IgD-negative memory B cell (primary cell): ENCODE measurements at regions not wholly inside any gene's neighbourhood (a gene's known extent, or its start where the extent isn't known, plus 50 kb on each side); places are given as distances from the start of the nearest gene placed in this dataset.

Experiments
- H3K27ac Mint-ChIP-seq, 3 donors: one replicate each; pipeline ENCODE4 v1.8.0; 2020 to 2022; ENCODE audit warnings: mild to moderate bottlenecking in 3 of 3, mixed read lengths in 3 of 3, moderate library complexity in 1 of 3
- H3K27me3 Mint-ChIP-seq: one replicate; pipeline ENCODE4 v1.8.0; 2021; ENCODE audit warnings: mixed read lengths
- H3K36me3 Mint-ChIP-seq: one replicate; pipeline ENCODE4 v1.8.0; 2020; ENCODE audit warnings: mild to moderate bottlenecking, mixed read lengths
- H3K4me1 Mint-ChIP-seq, 3 donors: one replicate each; pipeline ENCODE4 v1.8.0; 2020 to 2022; ENCODE audit warnings: mixed read lengths in 3 of 3, mild to moderate bottlenecking in 1 of 3
- H3K4me3 Mint-ChIP-seq, 4 donors: one replicate each; pipeline ENCODE4 v1.8.0; 2020 to 2022; ENCODE audit warnings: mild to moderate bottlenecking in 4 of 4, mixed read lengths in 4 of 4, moderate library complexity in 3 of 4
- H3K9me3 Mint-ChIP-seq, 3 donors: one replicate each; pipeline ENCODE4 v1.8.0; 2020 to 2021; ENCODE audit warnings: mixed read lengths in 3 of 3, mild to moderate bottlenecking in 1 of 3

DNA sequence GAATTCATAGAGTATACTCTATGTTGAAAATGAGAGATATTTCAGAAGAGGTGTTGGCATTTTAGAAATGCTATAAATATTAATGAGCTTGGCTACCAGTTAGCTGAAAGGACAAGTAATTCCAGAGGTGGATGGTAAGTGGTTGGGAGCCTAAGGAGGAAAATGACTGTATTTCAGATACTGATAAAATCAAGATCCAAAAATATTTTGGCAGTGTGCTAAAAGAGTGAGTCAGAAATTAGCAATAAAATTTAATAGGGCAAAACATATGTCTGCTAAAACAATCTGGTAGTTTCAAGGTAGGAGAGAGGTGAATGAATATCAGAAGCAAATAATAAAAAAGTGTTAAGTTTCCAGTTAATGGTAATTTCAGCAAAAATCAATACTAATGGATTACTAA is 1287.9 kb downstream of the CDH8 start:
- H3K27ac Mint-ChIP-seq = no peak overlapping the region
- no peaks in the 10 kb centered on the region for H3K27me3 Mint-ChIP-seq
- no peaks in the 10 kb centered on the region for H3K4me1 Mint-ChIP-seq
- peaks cover 4 to 17% (median 5%) of the 10 kb centered on the region in 3 donors for H3K9me3 Mint-ChIP-seq
- no peak overlapping the region for H3K4me3 Mint-ChIP-seq
- H3K36me3 Mint-ChIP-seq = no peaks in the 10 kb centered on the region

DNA sequence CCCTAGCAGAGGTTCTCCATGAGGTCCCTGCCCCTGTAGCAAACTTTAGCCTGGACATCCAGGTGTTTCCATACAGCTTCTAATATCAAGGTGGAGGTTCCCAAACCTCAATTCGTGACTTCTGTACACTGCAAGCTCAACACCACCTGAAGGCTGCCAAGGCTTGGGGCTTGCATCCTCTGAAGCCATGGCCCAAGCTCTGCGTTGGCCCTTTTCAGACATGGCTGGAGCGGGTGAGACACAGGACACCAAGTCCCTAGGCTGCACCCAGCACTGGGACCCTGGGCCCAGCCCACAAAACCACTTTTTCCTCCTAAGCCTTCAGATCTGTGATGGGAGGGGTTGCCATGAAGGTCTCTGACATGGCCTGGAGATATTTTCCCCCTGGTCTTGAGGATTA is 1292.0 kb downstream of the CDH8 start:
- H3K27ac Mint-ChIP-seq = no peak overlapping the region
- H3K4me3 Mint-ChIP-seq = no peak overlapping the region
- H3K36me3 Mint-ChIP-seq = no peaks in the 10 kb centered on the region
- no peaks in the 10 kb centered on the region for H3K4me1 Mint-ChIP-seq
- H3K9me3 Mint-ChIP-seq = peaks cover 4 to 20% (median 4%) of the 10 kb centered on the region in 3 donors
- no peaks in the 10 kb centered on the region for H3K27me3 Mint-ChIP-seq

DNA sequence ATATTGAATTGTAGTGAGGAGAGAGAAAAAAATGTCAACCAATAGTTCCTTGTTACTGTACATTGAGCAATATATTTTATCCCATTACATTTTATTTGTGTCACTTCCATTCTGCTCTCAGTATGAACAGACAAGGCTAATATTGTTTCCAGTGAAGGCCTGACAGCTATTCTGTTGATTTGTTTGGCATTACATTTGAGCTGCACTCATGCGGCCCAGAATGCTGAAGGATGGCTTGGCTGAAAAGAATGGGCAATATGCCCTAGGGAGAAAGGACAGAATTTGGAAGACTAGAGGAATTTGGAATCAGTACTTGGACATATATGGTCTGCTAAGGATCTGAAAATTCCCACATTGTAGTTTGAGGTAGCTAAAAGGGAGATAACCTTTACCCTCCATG is 1294.4 kb downstream of the CDH8 start:
- Mint-ChIP-seq H3K36me3 (no peaks in the 10 kb centered on the region), H3K9me3 (peaks cover 4 to 10% (median 4%) of the 10 kb centered on the region in 3 donors), H3K27me3 (no peaks in the 10 kb centered on the region)

DNA sequence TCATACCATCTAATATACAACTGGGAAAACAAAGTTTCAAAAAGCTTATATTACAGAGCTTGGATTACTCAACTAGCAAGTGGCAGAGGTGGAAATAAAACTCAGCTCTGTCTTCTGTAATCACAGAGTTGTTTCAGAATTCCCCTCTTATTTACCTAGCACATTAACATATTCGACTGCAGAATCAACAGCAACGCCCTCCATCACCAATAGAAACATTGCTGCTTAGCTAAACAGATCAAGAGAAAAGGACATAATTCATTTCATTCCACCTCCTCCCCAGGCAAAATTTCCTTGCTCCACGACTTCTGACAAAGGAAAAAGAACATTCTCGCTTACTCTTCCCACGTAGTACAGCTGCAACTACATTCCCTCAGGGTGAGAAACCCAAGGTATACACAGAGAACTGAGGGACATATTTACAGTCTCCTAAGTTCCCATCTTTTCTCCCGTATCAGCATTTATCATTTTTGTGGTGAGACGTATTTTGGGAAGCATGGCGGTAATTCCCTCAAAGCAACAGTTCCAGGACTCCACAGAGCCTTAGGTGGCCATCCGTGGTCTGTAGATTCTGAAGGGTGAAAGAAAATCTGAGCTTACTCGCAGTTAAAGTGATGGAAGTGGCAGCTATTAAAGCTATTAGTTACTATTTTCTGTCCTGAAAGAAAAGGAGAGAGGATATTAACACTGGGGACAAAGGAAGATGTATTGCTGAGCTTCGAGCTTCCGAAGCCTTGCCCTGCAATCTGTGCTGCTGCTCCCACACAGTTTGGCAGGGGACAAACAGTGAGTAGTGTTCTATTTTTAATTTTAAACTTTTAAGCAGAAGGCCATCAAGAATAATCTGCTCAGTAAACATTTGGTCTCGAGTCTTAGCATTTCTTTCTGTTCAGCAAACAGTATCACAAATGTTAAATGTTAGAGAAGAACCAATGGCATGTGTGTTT is 1296.2 kb downstream of the CDH8 start:
- Mint-ChIP-seq H3K4me1 (no peaks in the 10 kb centered on the region), H3K27ac (no peak overlapping the region), H3K9me3 (peaks cover 2 to 10% (median 6%) of the 10 kb centered on the region in 3 donors), H3K36me3 (no peaks in the 10 kb centered on the region), H3K27me3 (no peaks in the 10 kb centered on the region), H3K4me3 (no peak overlapping the region)

More for the DNA sequence above, 1294.4 kb downstream of the CDH8 start:
- Mint-ChIP-seq H3K27ac (no peak overlapping the region), H3K4me1 (no peaks in the 10 kb centered on the region), H3K4me3 (no peak overlapping the region)

DNA sequence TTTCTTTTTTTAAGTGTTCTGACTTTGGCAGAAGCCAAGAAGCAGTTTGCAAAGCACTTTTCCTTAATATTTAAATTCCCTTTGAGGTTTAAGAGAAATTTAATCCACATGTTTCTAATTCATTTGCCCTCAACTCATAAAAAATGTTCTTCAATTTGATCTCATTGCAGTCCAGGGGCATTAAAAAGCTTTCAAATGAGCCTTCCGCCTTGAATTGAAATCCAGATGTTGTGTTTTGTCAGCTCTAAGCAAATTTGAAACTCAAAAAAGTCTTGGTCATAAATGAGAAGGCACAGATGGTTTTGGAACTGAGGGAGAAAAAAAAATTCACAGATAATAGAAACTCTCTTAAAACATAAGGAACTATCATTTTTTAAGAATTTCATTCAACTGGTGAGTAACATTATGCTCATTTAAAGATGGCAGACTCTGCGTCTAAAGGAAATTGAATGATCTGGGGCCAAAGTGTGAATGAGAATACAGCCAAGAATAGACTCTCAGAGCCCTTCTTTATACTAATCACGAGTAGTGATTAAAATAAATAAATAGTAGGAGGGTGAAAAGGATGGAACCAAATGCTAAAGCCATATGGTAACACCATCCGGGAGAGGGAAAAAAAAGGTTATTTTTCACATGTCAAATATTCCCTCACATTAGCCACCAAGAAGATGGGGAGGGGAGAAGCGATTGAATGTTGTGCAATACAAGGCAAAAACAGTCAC is 1304.7 kb downstream of the CDH8 start:
- H3K27me3 Mint-ChIP-seq = no peaks in the 10 kb centered on the region
- H3K9me3 Mint-ChIP-seq = peaks cover 2 to 5% (median 3%) of the 10 kb centered on the region in 3 donors
- no peak overlapping the region for H3K27ac Mint-ChIP-seq
- no peaks in the 10 kb centered on the region for H3K36me3 Mint-ChIP-seq
- no peak overlapping the region for H3K4me3 Mint-ChIP-seq
- no peaks in the 10 kb centered on the region for H3K4me1 Mint-ChIP-seq

DNA sequence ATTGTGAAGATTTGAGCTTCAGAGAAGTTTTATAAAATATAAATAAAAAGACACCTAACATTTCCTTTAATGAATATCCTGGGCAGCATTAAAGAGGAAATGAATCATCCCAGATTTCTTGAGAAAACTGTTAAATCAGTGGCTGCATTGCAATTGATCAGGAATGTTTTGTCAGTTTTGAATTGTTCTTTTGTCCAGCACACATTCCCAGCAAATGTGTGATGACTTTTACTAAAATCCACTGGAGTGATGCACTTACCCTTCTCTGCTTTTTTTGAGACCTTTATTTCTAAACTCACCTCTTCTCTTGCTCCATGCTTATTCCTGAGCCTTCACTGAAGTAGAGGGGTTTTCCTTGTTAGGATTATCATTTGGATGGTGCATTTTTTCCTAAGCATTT is 1307.2 kb downstream of the CDH8 start:
- H3K4me1 Mint-ChIP-seq = no peaks in the 10 kb centered on the region
- no peaks in the 10 kb centered on the region for H3K27me3 Mint-ChIP-seq
- H3K9me3 Mint-ChIP-seq = peaks cover 2 to 5% (median 3%) of the 10 kb centered on the region in 3 donors
- no peaks in the 10 kb centered on the region for H3K36me3 Mint-ChIP-seq
- no peak overlapping the region for H3K4me3 Mint-ChIP-seq
- no peak overlapping the region for H3K27ac Mint-ChIP-seq

DNA sequence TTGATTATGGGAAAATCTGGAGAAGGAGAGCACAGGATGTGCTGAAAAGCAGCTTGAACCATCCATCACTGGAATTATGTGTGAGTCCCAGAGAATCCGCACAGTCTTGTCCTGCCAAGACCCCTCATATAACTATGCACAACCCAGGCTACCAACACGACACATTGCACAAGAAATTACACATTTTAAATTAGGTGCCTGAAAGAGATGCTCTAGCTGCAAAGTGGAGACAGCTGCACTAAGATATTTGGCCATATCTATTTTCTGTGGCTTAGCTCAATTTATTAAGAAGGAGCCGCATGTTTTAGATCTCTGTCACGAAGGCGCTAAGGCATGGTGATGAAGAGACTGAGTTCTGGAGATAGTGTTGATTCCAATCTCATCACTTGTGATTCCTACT is 1308.4 kb downstream of the CDH8 start:
- Mint-ChIP-seq H3K36me3 (no peaks in the 10 kb centered on the region), H3K9me3 (peaks cover 2 to 7% (median 5%) of the 10 kb centered on the region in 3 donors), H3K4me1 (no peaks in the 10 kb centered on the region), H3K27me3 (no peaks in the 10 kb centered on the region), H3K4me3 (no peak overlapping the region), H3K27ac (no peak overlapping the region)

DNA sequence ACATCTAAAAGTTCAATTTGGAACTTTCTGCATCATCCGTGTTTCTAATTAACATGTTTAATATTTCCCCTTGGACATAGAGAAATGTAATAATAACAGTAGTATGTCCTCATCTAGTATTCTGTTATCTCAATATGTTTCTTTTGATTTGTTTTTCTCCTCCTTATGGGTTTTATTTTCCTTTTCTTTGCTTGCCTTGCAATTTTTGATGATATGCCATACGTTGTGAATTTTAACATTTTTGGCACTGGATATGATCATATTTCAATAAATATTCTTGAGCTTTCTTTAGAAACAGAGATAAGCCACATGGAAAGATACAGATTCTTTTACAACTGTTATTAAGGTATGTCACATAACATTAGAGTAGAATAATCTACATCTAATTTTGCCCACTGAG is 1316.2 kb downstream of the CDH8 start:
- Mint-ChIP-seq H3K27ac (no peak overlapping the region), H3K9me3 (peaks cover 4 to 21% (median 6%) of the 10 kb centered on the region in 3 donors), H3K27me3 (no peaks in the 10 kb centered on the region), H3K36me3 (no peaks in the 10 kb centered on the region), H3K4me3 (no peak overlapping the region), H3K4me1 (no peaks in the 10 kb centered on the region)

DNA sequence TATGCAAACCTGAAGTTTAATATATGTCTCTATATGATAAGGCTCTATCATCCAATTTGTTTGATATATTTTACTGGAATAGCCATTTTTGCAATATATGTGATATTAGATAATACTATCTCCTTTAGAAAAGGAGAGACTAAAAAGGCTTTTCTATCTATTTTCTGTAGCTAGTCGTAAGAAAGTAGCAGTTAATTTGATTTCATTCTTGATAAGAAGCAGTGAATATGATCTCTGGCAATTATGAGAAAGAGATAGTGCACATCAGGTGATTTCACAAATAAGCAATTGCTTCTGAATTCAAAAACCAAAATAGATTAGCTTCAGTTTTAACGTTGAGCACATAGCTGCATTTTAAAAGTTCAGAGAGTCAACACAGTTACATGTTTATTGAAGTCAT is 1318.4 kb downstream of the CDH8 start:
- H3K27ac Mint-ChIP-seq = no peak overlapping the region
- H3K4me1 Mint-ChIP-seq = no peaks in the 10 kb centered on the region
- no peak overlapping the region for H3K4me3 Mint-ChIP-seq
- peaks cover 2 to 18% (median 10%) of the 10 kb centered on the region in 3 donors for H3K9me3 Mint-ChIP-seq
- no peaks in the 10 kb centered on the region for H3K36me3 Mint-ChIP-seq
- no peaks in the 10 kb centered on the region for H3K27me3 Mint-ChIP-seq

DNA sequence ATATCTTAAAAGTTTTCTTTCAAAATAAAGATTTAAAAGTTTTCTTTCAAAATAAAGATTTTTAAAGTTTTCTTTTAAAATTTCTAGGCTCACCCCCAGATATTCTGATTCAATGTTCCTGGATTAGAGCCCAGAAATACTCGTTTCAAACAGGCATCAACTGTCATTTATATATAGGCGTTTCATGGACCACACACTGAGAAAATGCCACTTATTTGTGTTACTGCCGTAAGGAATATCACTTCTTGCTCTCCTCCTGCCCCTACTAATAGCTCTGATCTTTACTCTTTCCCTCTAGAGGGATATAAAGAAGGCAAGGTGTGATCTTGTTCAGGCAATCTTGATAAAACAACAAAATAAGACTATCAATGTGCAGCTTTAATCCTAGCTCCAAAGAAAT is 1324.1 kb downstream of the CDH8 start:
- Mint-ChIP-seq H3K4me3 (no peak overlapping the region), H3K4me1 (no peaks in the 10 kb centered on the region), H3K9me3 (peaks cover 0 to 10% (median 3%) of the 10 kb centered on the region in 3 donors), H3K36me3 (no peaks in the 10 kb centered on the region), H3K27me3 (no peaks in the 10 kb centered on the region), H3K27ac (no peak overlapping the region)

DNA sequence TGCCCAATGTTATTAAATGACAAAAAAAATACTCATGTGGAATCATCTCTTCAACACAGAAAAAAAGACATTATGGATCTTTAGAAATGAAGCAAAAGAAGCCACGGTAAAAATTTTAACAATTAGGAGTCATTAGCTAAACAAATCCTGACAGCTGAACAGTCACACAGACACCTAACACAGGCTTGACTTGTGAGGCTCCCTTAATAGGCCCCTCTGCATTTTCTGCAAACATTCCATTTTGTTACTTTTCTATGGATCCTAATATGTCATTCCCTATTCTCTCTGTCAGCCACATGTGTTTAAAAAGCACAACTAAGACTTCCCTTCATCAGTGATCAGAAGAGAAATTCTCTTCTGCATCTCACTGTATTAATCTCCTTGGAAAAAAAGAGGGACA is 1331.5 kb downstream of the CDH8 start:
- H3K9me3 Mint-ChIP-seq = peaks cover 1 to 8% (median 7%) of the 10 kb centered on the region in 3 donors
- no peak overlapping the region for H3K27ac Mint-ChIP-seq
- no peaks in the 10 kb centered on the region for H3K36me3 Mint-ChIP-seq
- no peaks in the 10 kb centered on the region for H3K4me1 Mint-ChIP-seq
- H3K27me3 Mint-ChIP-seq = no peaks in the 10 kb centered on the region
- no peak overlapping the region for H3K4me3 Mint-ChIP-seq

DNA sequence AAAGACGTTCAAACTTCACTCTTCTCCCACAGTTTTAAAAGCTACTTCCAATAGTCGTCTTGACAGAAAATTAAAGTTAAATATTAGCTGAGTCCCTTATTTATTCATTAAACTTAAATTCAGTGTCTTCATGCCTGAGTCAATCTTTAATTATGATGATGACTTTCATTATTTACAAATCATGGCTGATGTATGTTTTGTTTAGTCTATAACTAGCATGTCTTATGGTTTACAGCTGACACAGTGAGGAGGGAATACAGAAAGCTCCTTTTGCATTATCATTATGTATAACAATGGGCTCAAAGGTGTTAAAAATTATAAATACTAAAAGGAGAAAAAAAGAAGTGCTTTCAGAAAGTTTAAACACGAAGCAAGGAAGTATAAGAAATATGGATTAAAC is 1333.1 kb downstream of the CDH8 start:
- Mint-ChIP-seq H3K4me3 (no peak overlapping the region), H3K36me3 (no peaks in the 10 kb centered on the region), H3K4me1 (no peaks in the 10 kb centered on the region), H3K27me3 (no peaks in the 10 kb centered on the region), H3K27ac (no peak overlapping the region), H3K9me3 (peaks cover 1 to 7% (median 7%) of the 10 kb centered on the region in 3 donors)

DNA sequence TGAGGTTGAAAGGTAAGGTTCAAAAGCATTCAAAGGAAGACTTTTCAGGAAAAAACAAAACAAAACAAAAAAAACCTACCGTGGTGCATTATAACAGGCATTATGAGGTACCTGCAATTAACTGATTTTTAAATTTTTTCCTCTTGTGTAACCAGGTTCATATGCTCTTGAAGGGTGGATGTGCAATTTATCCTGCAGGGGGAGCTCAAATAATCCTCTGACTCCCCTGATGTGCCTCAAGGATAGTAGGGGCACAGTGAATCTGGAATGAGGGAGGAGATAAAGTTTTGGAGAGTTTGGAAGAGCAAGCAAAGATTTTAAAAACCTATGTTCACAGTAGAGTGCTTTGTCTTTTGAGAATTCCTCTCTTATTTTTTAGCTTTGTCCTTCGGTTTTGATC is 1349.4 kb downstream of the CDH8 start:
- H3K27ac Mint-ChIP-seq = no peak overlapping the region
- peaks cover 3% of the 10 kb centered on the region for H3K36me3 Mint-ChIP-seq
- peaks cover 2 to 17% (median 5%) of the 10 kb centered on the region in 3 donors for H3K9me3 Mint-ChIP-seq

DNA sequence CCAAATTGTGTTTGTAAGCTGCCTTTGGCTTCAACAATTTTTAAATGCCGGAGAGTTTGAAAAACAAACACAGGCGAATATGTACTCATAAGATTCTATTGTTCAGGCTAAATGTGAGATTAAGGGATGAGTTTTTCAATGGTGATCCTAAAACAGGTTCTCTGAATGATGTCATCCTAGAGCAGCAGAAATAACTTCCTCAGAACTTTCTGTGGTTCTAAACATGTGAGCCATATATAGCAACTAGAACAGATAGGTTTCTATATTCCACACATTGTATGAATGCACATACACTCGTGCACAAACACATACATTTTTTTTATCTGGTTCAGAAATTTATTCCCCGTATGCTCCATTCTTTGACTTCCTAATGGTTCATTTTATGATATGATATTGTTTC is 1352.2 kb downstream of the CDH8 start:
- H3K27ac Mint-ChIP-seq = no peak overlapping the region
- no peaks in the 10 kb centered on the region for H3K27me3 Mint-ChIP-seq
- H3K36me3 Mint-ChIP-seq = peaks cover 3% of the 10 kb centered on the region
- H3K9me3 Mint-ChIP-seq = peaks cover 2 to 10% (median 3%) of the 10 kb centered on the region in 3 donors
- no peak overlapping the region for H3K4me3 Mint-ChIP-seq
- no peaks in the 10 kb centered on the region for H3K4me1 Mint-ChIP-seq

More for the DNA sequence above, 1349.4 kb downstream of the CDH8 start:
- no peaks in the 10 kb centered on the region for H3K4me1 Mint-ChIP-seq
- no peak overlapping the region for H3K4me3 Mint-ChIP-seq
- H3K27me3 Mint-ChIP-seq = no peaks in the 10 kb centered on the region

DNA sequence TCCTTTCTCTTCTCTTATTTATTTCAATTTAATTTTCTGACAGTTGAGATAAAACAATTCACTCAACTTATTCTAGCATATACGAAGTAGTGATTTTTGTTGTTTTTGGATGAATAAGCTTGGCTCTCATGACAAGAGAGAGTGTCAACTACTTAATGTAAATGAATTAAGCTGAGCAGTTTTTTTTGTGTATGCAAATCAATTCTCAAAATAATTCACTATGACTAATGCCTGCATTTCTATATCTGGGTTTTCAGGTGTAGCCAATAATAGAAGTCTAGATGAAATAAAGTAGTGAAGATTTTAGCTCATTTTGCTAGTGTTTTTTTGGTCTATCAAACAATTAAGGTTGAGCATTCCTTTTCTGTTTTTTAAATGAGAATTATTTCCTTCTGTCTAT is 1354.0 kb downstream of the CDH8 start:
- no peaks in the 10 kb centered on the region for H3K4me1 Mint-ChIP-seq
- no peak overlapping the region for H3K27ac Mint-ChIP-seq
- peaks cover 2 to 13% (median 6%) of the 10 kb centered on the region in 3 donors for H3K9me3 Mint-ChIP-seq
- H3K4me3 Mint-ChIP-seq = no peak overlapping the region
- no peaks in the 10 kb centered on the region for H3K36me3 Mint-ChIP-seq
- H3K27me3 Mint-ChIP-seq = no peaks in the 10 kb centered on the region
